Ovary (tissue), 3 donors: ENCODE measurements at regions not wholly inside any gene's neighbourhood (a gene's known extent, or its start where the extent isn't known, plus 50 kb on each side); places are given as distances from the start of the nearest gene placed in this dataset.

Experiments
- EP300 ChIP-seq: sonication (generic); formaldehyde crosslinking; IDR thresholded peaks from one replicate; pipeline ENCODE4 v1.6.1; 2017; ENCODE audit warnings: antibody characterized with exemption
- TF ChIP-seq, protein P1 (sequence below), 3 donors: fragments of 450-650 bp in 2 of 3; fragments of 200-600 bp in 1 of 3; IDR thresholded peaks; one replicate each; pipeline versions ENCODE4 v1.5.1 to v1.8.0; 2016 to 2022; ENCODE audit warnings: antibody characterized with exemption in 3 of 3, mild to moderate bottlenecking in 1 of 3
- donor health status: DM: no; HTN: no; CAD: no.

DNA sequence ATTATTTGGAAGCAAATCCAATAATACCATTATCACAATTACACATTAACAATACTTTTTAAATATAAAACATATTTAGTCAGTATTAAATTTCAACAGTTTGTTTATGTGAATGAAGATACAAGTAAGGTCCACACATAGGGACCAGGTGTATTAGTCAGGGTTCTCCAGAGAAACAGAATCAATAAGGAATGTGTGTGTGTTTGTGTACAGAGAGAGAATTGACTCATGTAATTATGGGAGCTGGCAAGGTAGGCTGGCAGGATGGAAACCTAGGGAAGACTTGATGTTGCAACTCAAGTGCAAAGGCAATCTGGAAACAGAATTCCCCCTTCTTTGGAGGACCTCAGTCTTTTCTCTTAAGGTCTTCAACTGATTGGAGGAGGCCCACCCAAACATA is 123.2 kb upstream of the OTX2 start:
- TF ChIP-seq EP300: no peak
- TF ChIP-seq, protein P1, sequence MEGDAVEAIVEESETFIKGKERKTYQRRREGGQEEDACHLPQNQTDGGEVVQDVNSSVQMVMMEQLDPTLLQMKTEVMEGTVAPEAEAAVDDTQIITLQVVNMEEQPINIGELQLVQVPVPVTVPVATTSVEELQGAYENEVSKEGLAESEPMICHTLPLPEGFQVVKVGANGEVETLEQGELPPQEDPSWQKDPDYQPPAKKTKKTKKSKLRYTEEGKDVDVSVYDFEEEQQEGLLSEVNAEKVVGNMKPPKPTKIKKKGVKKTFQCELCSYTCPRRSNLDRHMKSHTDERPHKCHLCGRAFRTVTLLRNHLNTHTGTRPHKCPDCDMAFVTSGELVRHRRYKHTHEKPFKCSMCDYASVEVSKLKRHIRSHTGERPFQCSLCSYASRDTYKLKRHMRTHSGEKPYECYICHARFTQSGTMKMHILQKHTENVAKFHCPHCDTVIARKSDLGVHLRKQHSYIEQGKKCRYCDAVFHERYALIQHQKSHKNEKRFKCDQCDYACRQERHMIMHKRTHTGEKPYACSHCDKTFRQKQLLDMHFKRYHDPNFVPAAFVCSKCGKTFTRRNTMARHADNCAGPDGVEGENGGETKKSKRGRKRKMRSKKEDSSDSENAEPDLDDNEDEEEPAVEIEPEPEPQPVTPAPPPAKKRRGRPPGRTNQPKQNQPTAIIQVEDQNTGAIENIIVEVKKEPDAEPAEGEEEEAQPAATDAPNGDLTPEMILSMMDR (IDR thresholded peaks at IDR 0.05): no peak
